ENCODE measurements at regions not wholly inside any gene's neighbourhood (a gene's known extent, or its start where the extent isn't known, plus 50 kb on each side); places are given as distances from the start of the nearest gene placed in this dataset.

- no peak for DNase-seq (ENCODE audit: low read depth)
Observed at GRCh38 chr14:104462651-104463630, 116.6 kb upstream of the C14orf180 start.

- no peak for DNase-seq (ENCODE audit: low read depth)
Observed at GRCh38 chr14:104464907-104465306, 114.7 kb upstream of the C14orf180 start.

GRCh38 chr14:104465482-104466390 lies 113.8 kb upstream of the C14orf180 start:
- no peak for DNase-seq (ENCODE audit: low read depth)

GRCh38 chr14:104467236-104467635 lies 112.3 kb upstream of the C14orf180 start:
- DNase-seq (ENCODE audit: low read depth) = no peak

- no peak for DNase-seq (ENCODE audit: low read depth)
Observed at GRCh38 chr14:104467641-104468040, 111.9 kb upstream of the C14orf180 start.

- no peak for DNase-seq (ENCODE audit: low read depth)
Observed at GRCh38 chr14:104469591-104469990, 110.0 kb upstream of the C14orf180 start.

GRCh38 chr14:104470588-104470987 lies 109.0 kb upstream of the C14orf180 start:
- DNase-seq (ENCODE audit: low read depth) = no peak

- no peak for DNase-seq (ENCODE audit: low read depth)
Observed at GRCh38 chr14:104471114-104471513, 108.5 kb upstream of the C14orf180 start.

GRCh38 chr14:104472073-104472472 lies 107.5 kb upstream of the C14orf180 start:
- no peak for DNase-seq (ENCODE audit: low read depth)

- DNase-seq (ENCODE audit: low read depth) = no peak
Observed at GRCh38 chr14:104472536-104473243, 106.9 kb upstream of the C14orf180 start.

GRCh38 chr14:104473244-104473565 lies 106.4 kb upstream of the C14orf180 start:
- no peak for DNase-seq (ENCODE audit: low read depth)

- no peak for DNase-seq (ENCODE audit: low read depth)
Observed at GRCh38 chr14:104473649-104474494, 105.7 kb upstream of the C14orf180 start.

- no peak for DNase-seq (ENCODE audit: low read depth)
Observed at GRCh38 chr14:104474495-104475213, 104.9 kb upstream of the C14orf180 start.

GRCh38 chr14:104475256-104475655 lies 104.3 kb upstream of the C14orf180 start:
- DNase-seq (ENCODE audit: low read depth) = no peak

GRCh38 chr14:104475802-104476201 lies 103.8 kb upstream of the C14orf180 start:
- no peak for DNase-seq (ENCODE audit: low read depth)

- no peak for DNase-seq (ENCODE audit: low read depth)
Observed at GRCh38 chr14:104476437-104476836, 103.1 kb upstream of the C14orf180 start.

- DNase-seq (ENCODE audit: low read depth) = no peak
Observed at GRCh38 chr14:104477117-104477623, 102.4 kb upstream of the C14orf180 start.

GRCh38 chr14:104477666-104478380 lies 101.7 kb upstream of the C14orf180 start:
- DNase-seq (ENCODE audit: low read depth) = no peak

- DNase-seq (ENCODE audit: low read depth) = no peak
Observed at GRCh38 chr14:104478656-104479055, 100.9 kb upstream of the C14orf180 start.

GRCh38 chr14:104479901-104480300 lies 99.7 kb upstream of the C14orf180 start:
- no peak for DNase-seq (ENCODE audit: low read depth)

All from non-pigmented ciliary epithelial cell (primary cell).